Activated CD8-positive, alpha-beta memory T cell treated with anti-CD3 and anti-CD28 coated beads, Interleukin-2, amount 50 U/mL, for 24 hours (primary cell): ENCODE measurements at regions not wholly inside any gene's neighbourhood (a gene's known extent, or its start where the extent isn't known, plus 50 kb on each side); places are given as distances from the start of the nearest gene placed in this dataset.

Source experiments
- DNase-seq: peaks from one replicate; pipeline ENCODE4 v3.0.0-alpha.2; 2020; ENCODE audit errors: extremely low read depth

DNA sequence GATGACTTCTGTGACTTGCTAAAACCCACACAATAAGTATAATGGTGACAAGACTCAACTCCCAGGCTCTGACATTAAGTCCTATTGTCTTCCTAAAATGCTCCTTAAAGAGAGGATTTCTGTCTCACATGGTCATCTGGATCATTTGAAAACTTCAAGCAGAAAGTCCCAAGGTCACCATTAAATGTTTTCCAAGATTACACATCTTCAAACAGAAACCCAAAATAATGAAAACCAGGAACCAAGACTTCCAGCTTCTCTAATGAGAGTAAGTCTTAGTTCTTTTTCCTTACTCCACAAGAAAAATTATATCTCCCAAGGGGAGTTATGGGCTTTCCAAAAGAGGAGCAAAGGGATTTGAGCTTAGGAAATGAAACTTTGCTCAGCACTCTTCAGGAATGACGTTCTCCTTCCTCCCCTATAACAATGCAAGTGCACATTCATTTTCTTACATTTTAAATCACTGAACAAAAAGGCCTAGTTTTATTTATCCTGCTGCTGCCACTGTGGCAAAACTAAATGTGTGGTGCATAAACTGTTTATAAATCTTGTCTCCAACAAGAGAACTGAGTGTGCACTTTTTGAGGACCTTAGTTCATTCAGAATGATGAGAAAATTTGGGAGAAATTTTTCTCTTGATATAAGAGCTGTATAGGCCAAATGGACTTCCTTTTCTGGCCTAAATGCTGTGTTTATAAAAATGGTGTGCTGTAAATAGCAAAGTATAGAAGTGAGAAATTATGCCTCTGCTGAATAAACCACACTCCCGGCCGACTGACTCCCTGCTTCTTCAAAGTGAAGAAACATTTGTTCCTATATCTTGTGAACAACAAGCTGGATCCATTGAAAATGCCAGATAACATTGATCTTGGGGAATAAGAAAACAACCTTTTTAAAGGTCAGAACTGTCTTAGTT lies 148.4 kb upstream of the PLEKHG7 start:
- DNase-seq: no peak

DNA sequence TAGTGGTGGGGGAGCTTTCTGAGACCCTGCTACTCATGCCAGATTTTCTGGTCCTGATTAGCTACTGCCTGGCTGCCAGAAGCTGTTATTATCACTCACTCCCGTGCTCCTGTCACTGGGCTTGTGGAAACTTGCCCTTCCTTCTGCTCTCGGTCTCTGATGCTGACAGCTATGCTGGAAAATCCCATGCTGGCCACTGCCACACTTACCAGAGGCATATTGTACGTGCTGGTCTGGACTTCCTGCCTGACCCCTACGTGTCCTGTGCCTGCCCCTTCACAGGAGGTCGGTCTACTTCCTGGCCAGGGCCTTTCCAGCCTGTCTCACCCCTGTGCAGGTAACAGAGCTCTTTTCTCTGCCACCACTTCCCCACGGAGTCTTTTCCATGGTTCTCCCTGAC lies 149.4 kb upstream of the PLEKHG7 start:
- DNase-seq: no peak

DNA sequence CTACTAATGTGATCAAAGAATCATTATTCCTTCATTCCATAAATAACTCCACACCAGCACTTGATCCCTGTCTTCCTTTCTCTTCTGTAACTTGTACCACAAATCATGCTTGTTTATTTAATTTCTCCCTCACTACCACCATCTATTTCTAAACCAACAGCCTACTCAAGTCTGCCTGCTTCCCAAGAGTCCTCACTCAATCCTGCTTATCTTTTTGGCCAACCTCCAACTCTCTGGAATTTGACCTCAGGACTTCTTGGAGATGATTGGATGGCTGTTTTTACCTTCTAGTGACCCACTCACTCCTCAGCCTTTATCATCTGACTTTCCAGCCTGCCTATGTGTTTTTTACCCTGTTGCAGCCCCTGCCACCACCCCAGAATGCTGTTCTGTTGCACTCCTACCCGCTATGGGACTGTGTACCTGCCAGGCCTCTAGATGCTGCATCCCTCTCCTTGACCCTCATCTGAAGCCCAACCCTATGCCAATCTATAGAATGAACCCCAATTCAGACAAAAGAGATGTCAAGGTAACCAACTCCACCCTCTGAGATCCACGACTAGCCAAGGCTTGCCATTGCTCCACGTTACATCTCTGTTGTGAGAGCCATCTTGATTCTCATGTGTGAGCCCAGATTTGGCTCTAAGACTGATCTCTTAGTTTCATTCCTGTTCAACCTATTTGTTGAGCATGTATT lies 150.2 kb upstream of the PLEKHG7 start:
- DNase-seq: no peak

DNA sequence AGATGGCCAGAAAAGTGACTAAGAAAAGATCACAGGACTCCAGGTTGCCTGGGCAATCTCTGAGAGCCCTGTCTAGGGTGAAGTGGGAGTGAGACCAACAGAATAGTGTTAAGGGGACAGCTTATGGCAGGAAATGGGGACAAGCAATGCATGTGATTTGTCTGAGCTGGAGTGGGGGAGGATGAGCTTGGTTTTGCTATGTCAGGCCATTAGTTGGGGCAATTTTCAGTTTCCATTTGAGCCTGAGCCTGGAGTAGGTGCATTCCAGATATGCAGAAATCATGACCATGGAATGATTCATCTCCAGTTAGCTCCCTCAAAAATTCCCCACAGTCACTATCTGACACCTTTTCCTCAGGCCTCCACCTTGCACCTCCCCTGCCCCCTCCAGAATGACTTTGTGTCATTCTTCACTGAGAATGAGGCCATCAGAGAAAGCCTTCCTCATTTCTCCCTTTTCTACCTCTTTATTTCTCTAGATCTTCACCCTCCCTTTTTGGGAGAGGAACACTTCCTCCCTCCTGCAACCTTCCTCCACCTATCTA lies 150.9 kb upstream of the PLEKHG7 start:
- DNase-seq: peak; percentile 46

DNA sequence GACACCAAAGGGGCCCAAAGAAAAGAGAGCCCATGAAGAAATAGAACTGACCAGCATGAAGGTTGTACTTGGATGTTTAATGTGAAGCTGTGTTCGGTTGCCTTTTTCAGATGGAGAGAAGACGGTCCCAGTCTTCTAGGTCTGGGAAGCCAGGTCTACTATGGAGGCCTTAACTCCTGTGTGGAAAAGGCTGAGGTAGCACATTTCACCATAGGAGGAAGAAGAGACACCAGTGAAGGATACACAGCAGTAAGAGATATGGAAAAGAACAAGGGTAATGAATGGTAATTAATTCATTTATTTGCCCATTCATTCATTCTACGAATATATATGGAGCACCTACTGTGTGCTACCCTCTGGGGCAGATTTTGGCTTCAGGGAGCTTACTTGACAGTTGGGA lies 151.6 kb upstream of the PLEKHG7 start:
- no peak for DNase-seq

DNA sequence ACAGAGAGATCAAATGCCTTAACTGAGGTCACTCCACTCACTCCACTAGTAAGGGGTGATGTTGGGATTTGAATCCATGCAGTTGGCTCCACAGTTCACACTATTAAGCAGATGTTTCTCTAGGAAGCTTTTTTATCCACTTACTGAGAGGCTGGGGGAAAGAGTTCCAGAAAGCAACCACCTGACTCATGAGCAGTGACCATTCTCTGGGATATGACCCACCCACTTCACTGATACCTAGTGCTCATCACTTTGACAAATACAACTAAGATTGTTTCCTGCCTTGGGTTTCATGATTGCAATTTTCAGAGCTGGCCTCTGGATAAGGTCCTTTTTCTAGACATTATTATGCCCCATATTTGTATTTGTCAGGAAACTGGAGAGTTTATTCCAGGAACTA lies 152.1 kb upstream of the PLEKHG7 start:
- DNase-seq: no peak

DNA sequence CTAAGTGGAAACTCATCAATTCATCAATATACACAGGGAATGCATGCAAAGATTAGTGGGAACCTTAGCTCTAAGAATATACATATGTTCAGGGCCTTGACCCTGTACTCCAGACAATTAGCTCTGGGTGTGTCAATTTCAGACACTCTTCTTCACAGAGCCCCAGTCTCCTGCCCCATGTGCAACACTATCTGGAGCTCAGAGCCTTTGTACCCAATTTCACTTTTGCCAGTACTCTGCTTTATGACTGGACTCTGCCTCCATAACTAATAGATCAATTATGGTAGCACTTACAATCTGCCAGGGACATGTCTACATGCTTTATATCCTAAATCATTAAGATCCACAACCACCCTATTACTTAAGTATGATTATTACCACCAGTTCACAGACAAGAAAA lies 152.5 kb upstream of the PLEKHG7 start:
- DNase-seq: no peak

DNA sequence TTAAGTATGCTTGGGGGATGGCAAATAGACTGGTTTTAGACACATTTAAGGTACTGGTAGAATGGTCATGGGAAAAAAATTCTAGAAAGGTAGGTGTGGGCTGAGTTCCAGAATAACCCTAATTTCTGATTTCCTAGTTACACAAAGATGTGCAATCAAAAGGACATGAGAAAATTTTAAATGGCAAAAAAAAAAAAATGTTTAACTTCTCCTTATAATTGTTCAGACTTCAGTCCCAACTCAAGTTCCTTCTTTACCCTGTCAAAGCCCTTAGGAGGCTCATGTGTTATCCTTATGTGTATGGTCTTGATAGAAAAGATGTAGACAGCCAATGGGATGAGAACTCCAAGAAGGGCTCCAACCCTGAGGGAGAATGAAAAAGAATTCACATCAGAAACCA lies 153.3 kb upstream of the PLEKHG7 start:
- DNase-seq: no peak

DNA sequence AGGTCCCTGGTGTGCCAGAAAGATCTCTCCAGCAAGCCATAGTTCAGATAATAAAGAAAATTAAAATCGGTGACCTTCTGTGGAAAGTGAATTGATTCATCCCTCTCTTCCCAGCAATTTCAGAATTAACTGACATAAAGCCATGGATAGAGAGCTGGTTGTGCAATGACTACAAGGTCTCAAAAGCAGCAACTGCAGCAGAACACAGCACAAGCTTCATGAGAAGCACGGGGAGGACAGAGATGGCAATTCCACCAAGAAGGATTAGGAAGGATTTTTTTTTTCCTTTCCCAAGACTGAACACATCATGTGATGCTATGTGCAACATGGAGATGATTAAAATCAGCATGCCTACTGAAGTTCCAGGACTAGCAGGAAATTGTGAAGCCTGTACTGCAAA lies 154.9 kb upstream of the PLEKHG7 start:
- DNase-seq: no peak

DNA sequence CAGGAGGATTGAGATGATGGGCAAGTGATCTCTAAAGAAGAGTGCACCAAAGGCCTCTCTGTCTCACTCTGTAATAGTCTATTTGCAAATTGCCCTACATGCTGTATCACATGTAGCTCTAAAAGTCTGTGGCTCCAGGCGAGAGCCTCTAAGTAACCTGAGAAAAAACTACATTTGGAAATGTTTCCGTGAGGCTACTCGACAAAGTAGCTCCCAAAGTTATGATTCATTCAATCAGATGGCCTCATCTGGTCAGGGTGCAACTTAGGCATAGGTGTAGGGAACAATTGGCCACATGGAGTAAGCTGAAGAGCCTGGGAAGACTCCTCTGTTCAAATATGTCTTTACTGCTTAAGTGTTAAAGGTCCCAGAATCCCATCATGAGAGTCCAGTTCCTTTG lies 155.4 kb upstream of the PLEKHG7 start:
- DNase-seq: no peak

DNA sequence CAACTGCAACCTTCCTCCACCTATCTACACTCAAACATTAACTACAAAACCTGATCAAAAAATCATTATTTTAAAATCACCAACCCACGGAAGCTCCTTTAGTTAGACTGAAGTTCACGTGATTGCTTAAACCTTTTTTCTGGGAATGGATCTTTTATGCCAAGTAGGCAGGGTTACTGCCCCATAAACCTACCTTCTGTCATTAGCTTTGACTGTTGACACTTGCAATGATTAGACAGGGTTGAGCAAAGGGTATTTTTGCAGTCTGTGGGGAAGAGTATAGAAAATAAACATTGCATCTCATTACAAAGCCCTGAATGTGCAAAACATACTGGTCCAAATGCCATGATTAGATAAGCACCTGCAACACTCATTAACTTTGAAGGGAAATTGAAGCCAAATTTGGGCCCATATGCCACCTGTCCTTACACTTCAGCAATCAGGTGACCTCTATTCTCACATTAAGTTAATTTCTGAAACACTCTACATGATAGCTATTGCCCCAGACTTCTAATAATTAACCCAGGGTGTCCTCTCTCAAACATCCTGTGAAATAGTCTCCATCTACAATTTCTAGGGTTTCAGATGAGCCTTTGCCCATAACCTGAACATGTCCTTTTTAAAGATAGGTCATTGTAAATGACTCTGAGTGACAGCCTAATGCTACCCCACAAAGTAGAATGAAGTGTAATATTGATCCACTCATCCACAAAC lies 156.0 kb upstream of the PLEKHG7 start:
- DNase-seq: no peak

DNA sequence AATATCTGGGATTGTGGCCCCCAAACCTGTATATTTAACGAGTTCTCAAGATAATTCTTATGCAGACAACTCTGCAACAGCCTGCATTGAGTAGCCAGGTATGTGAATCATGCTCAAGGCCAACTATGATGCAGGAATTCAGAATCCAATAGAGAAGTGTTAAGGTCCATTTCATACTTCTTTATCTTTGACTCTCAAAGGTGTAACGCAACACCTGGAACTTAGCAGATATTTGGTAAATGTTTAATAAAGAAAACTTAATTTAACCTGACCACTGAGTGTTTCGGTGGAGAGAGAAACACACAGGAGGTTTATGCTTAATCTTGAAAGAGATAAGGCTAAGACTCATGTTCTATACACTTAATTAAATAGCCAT lies 156.5 kb upstream of the PLEKHG7 start:
- DNase-seq: no peak

DNA sequence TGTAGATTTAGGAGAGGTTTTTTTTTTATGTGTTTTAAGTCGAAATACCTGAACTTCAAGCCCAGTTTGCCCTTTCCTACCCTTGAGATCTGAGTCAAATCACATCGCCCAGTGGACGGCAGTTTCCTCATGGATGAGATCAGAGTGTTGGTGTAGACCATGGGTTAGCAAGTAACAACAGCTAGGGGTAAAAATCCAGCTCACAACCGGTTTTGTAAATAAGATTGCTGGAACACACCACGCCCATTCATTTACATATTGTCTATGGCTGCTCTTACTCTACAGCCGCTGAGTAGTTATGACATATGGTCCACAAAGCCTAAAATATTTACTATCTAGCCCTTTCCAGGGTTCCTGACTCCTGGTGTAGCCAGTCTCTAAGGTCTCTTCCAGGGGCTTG lies 158.5 kb upstream of the PLEKHG7 start:
- no peak for DNase-seq

DNA sequence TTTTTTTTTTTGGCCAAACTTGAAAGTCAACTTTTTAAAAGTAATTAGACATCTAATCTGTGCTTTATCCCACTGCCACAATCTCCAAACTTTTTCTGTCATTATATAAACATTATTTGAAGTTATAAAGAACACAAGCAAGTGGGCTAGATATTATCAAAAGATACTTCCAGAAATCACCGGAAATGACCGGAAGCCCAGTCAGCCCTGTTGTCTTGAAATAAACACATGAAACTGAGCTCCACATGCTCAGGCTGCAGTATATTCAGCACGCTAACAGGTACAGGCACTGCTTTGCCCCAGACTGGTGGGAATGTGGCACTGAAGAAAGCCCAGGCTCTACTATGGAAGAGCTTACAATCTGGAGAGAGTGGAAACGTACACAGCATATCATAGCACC lies 158.9 kb upstream of the PLEKHG7 start:
- no peak for DNase-seq

DNA sequence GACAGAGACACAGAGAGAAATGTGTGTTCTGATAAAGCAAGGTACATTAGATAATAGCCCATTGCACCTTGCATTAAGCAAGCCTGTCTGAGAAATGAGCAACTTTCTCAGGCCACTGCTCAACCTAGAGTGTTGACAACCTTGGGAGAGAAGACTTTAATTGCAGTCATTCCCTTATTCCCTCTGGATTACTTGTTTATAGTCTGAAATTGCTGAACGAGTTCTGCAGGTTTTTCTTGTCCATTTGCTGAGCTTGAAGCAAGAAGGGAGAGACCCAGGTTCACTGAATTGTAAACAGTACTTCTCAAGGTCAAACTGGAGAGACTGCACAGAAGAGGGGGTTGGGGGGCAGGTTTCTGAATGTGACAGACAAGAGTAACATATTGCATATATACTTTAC lies 159.4 kb upstream of the PLEKHG7 start:
- DNase-seq: no peak

DNA sequence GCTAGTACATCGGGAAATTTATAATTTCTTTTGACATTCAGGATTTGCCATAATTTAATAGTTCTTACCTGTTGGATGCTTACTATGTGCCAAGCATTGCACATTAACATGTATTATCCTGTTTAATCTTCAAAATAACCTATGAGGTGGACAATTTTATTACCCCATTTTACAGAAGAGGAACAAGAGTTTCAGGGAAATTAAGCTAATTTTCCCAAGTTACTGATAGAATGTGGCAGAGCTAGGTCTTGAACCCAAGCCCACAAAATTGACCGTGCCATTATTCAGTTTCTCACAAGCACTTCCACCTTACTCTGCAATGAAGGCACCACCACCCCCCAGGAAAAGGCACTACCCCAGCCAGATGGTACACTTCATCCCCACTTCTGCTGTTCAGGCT lies 161.1 kb upstream of the PLEKHG7 start:
- DNase-seq: no peak

DNA sequence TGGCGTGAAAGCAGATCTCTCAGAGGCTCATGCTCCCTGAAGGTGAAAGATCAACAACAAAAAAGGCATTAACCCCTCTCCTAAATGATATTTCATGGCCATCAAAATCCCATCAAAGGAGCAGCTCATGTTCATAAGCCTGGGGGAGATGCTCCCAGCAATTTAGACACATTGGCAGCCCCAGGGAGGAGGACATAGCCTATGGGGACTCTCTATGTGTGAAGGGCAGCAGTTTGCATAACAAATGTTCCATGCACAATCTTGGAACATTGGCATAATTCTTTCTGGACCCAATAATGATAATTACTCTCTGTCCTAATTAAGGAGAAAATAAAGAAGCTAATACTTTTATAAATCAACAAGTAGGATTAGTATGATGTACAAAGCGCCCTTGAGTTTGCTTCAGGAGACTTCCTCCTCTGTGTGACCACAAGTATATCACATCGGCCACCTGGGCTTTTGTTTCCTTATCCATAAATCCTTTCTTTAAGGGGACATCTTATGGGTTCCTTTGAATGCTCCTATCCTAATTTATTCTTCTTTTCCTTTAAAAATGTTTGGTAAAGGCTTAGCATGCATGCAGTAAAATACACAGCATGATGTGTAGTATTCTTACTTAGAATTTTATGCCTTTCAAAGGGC lies 161.9 kb upstream of the PLEKHG7 start:
- no peak for DNase-seq

DNA sequence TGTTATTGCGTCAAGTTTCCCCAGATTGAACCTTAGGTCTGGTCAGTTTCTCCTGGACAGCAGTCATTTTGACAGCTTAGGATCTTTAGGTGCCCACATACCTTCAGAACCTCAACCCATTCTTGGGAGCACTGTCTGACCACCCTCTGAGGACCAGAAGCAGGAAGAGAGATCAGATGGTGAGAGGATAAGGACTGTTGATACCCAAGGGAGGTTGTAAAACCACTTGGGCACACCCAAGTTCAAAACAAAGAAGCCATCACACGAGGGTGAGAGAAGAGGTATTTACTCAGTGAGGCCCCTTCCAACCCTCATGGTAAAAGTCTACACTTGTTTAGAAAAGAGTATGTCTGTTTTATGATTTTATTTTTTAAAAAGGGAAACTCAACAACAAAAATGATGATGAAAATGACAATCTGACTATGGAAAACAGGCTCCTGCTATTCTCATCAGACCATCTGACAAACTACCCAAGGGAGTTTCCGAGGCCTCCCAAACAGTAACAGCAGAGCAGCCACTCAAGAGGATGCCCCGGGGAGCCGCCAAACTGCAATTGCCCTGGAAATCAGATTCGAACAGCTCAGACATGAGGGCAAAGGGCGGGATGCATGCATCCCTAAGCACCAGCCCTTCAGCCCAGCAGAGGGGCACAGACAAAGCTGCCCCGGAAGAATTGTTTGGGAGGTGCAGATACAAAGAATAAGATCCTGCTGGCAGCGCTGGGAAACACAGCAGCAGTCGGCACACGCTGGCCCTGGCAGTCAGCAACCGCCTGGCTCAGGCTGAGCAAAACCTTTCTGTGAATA lies 162.6 kb upstream of the PLEKHG7 start:
- no peak for DNase-seq

DNA sequence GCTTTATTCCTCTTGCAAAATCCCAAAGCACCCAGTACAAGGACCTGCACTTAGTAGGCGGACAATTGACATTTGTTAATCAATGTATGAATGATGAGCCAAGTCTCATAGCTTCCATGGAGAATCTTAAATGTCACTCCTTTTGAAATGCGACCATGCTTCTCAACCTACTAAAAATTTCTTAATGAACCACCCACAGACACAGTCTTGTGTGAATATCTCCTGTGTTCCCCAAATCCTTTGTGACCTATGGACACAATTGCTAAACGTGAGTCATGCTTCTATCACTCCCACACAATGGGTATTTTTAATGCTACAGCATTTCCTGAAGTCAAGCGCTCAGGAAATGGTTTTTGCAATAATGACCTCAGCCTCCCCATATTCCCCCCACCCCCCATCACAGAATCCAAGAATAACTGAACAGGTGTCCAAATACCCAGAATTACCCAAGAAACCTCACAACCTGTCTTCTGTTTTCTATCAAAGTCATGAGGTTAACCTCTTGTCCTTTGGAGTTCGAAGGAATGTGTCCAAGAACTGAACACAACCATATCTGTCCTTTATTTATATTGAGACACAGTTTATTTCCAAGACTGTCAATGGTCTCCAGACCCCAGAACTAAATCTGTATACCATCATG lies 163.6 kb upstream of the PLEKHG7 start:
- DNase-seq: no peak

DNA sequence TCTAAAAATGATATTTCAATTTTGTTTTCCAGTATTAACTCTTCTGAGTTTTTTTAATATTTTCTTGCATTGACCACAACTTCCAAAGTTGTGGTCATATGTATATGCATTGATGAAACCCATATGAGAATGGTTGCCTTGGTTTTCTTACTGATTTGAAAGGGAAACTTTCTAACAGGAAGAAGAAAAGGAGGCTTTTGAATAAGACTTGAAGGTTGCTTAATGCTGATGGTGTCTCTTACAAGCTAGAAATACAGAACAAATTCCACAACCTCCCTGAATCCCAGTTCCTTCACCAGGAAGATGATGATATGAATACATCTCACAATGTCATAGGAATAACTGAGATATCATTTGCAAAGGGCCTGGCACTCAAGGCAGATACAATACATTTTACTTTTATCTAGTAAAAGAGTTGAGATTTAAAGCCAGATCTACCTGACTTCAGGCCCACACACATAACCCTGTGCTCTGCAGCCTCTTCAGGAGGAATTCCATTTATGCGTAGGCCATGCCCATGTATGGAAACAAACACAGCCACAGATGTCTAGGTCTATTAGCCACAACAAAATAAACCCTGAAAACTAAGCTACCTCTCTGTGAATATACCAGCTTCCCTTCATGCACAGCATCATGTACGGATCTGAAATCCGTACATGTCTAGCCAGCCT lies 165.4 kb upstream of the PLEKHG7 start:
- no peak for DNase-seq
